Esophagus mucosa (tissue), 1 donor: ENCODE measurements at regions not wholly inside any gene's neighbourhood (a gene's known extent, or its start where the extent isn't known, plus 50 kb on each side); places are given as distances from the start of the nearest gene placed in this dataset.
"Not testable (repeated sequence)": the region's sequence is repeated elsewhere in the genome, so short reads cannot be mapped to it uniquely, and the experiment has no call there.

Source experiments
- ATAC-seq: fragments of 200-7000 bp; cut with Tn5 transposase; one replicate; pipeline ENCODE4 v1.9.1; 2020
- donor health status: DM: yes; HTN: yes; CAD: no.

GRCh38 chrX:122582280-122582974 is 601.7 kb upstream of the GRIA3 start:
- ATAC-seq = no peak

GRCh38 chrX:122582975-122583305 is 601.1 kb upstream of the GRIA3 start:
- ATAC-seq = no peak

GRCh38 chrX:122583551-122583950 is 600.5 kb upstream of the GRIA3 start:
- no peak for ATAC-seq

GRCh38 chrX:122584981-122585380 is 599.1 kb upstream of the GRIA3 start:
- no peak for ATAC-seq

GRCh38 chrX:122586831-122587230 is 597.2 kb upstream of the GRIA3 start:
- no peak for ATAC-seq

- ATAC-seq = no peak
Measured at GRCh38 chrX:122591546-122591945, 592.5 kb upstream of the GRIA3 start.

GRCh38 chrX:122596998-122597397 is 587.1 kb upstream of the GRIA3 start:
- no peak for ATAC-seq

GRCh38 chrX:122622795-122623194 is 561.3 kb upstream of the GRIA3 start:
- ATAC-seq = peak; percentile 17

- ATAC-seq = peak; percentile 41
Measured at GRCh38 chrX:122625239-122625638, 558.8 kb upstream of the GRIA3 start.

- peak; percentile 61 for ATAC-seq
Measured at GRCh38 chrX:122625821-122626220, 558.3 kb upstream of the GRIA3 start.

- ATAC-seq = no peak
Measured at GRCh38 chrX:122626871-122627270, 557.2 kb upstream of the GRIA3 start.

GRCh38 chrX:122641136-122641535 is 542.9 kb upstream of the GRIA3 start:
- ATAC-seq = peak; percentile 49

- ATAC-seq = no peak
Measured at GRCh38 chrX:122641826-122642225, 542.3 kb upstream of the GRIA3 start.

- ATAC-seq = not testable (repeated sequence)
Measured at GRCh38 chrX:122655256-122655655, 528.8 kb upstream of the GRIA3 start.

- no peak for ATAC-seq
Measured at GRCh38 chrX:122666601-122667000, 517.5 kb upstream of the GRIA3 start.

GRCh38 chrX:122667667-122668066 is 516.4 kb upstream of the GRIA3 start:
- no peak for ATAC-seq

GRCh38 chrX:122703762-122704161 is 480.3 kb upstream of the GRIA3 start:
- no peak for ATAC-seq

- ATAC-seq = no peak
Measured at GRCh38 chrX:122739770-122740169, 444.3 kb upstream of the GRIA3 start.

- ATAC-seq = no peak
Measured at GRCh38 chrX:122770581-122770980, 413.5 kb upstream of the GRIA3 start.

GRCh38 chrX:122771933-122772332 is 412.1 kb upstream of the GRIA3 start:
- ATAC-seq = no peak

GRCh38 chrX:122777766-122778165 is 406.3 kb upstream of the GRIA3 start:
- ATAC-seq = no peak

GRCh38 chrX:122783918-122784317 is 400.2 kb upstream of the GRIA3 start:
- no peak for ATAC-seq

- no peak for ATAC-seq
Measured at GRCh38 chrX:122787231-122787630, 396.8 kb upstream of the GRIA3 start.

- no peak for ATAC-seq
Measured at GRCh38 chrX:122788216-122788615, 395.9 kb upstream of the GRIA3 start.

- ATAC-seq = no peak
Measured at GRCh38 chrX:122790376-122791095, 393.5 kb upstream of the GRIA3 start.
